ENCODE measurements at regions not wholly inside any gene's neighbourhood (a gene's known extent, or its start where the extent isn't known, plus 50 kb on each side); places are given as distances from the start of the nearest gene placed in this dataset.
A peak's percentile ranks its signal among the peaks of the same experiment; 100 is the strongest.

- peaks cover 99% of the 10 kb centered on the region for H3K4me1 ChIP-seq (ENCODE audit: insufficient read depth, low read length, poor library complexity, severe bottlenecking)
- no peaks in the 10 kb centered on the region for H4K20me1 ChIP-seq (ENCODE audit: insufficient read depth, low read length, poor library complexity, severe bottlenecking)
- no peaks in the 10 kb centered on the region for H3K9me3 ChIP-seq (ENCODE audit: insufficient read depth, low read depth, low read length)
- H3K4me2 ChIP-seq (ENCODE audit: low read depth, low read length, poor library complexity, severe bottlenecking): no peak overlapping the region
- no peak overlapping the region for H2AFZ ChIP-seq (ENCODE audit: low read length)
- H3K4me3 ChIP-seq (ENCODE audit: low read length, poor library complexity, severe bottlenecking): no peak overlapping the region
- no peaks in the 10 kb centered on the region for H3K27me3 ChIP-seq (ENCODE audit: insufficient read depth, low read length, poor library complexity, severe bottlenecking)
- H3K9me2 ChIP-seq (replicated peaks; ENCODE audit: low read depth, low read length): no peaks in the 10 kb centered on the region
- no peaks in the 10 kb centered on the region for H3K79me2 ChIP-seq (ENCODE audit: insufficient read depth, low read length)
- H3F3A ChIP-seq (ENCODE audit: low read depth): peaks cover 18% of the 10 kb centered on the region; the same call in 1 of the 2 replicates
- H3K36me3 ChIP-seq (ENCODE audit: insufficient read depth, low read length): no peaks in the 10 kb centered on the region
- peak overlapping the region; percentile 5 for H3K9ac ChIP-seq (ENCODE audit: low read depth, low read length, poor library complexity, severe bottlenecking)
- TF ChIP-seq, protein P1, sequence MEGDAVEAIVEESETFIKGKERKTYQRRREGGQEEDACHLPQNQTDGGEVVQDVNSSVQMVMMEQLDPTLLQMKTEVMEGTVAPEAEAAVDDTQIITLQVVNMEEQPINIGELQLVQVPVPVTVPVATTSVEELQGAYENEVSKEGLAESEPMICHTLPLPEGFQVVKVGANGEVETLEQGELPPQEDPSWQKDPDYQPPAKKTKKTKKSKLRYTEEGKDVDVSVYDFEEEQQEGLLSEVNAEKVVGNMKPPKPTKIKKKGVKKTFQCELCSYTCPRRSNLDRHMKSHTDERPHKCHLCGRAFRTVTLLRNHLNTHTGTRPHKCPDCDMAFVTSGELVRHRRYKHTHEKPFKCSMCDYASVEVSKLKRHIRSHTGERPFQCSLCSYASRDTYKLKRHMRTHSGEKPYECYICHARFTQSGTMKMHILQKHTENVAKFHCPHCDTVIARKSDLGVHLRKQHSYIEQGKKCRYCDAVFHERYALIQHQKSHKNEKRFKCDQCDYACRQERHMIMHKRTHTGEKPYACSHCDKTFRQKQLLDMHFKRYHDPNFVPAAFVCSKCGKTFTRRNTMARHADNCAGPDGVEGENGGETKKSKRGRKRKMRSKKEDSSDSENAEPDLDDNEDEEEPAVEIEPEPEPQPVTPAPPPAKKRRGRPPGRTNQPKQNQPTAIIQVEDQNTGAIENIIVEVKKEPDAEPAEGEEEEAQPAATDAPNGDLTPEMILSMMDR (conservative IDR thresholded peaks at IDR 0.05; ENCODE audit: low read length): no peak
- no peak for TF ChIP-seq EZH2phosphoT487 (IDR thresholded peaks at IDR 0.05; ENCODE audit: borderline replicate concordance)
Measured at GRCh38 chr11:128300785-128301184, 286.6 kb downstream of the ETS1 start.

- Histone ChIP-seq H3K9ac (ENCODE audit: low read depth, low read length, poor library complexity, severe bottlenecking) (peak overlapping the region; percentile 30), H3F3A (ENCODE audit: low read depth) (peaks cover 18% of the 10 kb centered on the region; the same call in 1 of the 2 replicates), H2AFZ (ENCODE audit: low read length) (peak overlapping the region; percentile 20; the same call in 1 of the 2 replicates), H3K9me3 (ENCODE audit: insufficient read depth, low read depth, low read length) (no peaks in the 10 kb centered on the region), H3K4me1 (ENCODE audit: insufficient read depth, low read length, poor library complexity, severe bottlenecking) (peaks cover 98% of the 10 kb centered on the region), H3K9me2 (replicated peaks; ENCODE audit: low read depth, low read length) (no peaks in the 10 kb centered on the region), H4K20me1 (ENCODE audit: insufficient read depth, low read length, poor library complexity, severe bottlenecking) (no peaks in the 10 kb centered on the region), H3K27me3 (ENCODE audit: insufficient read depth, low read length, poor library complexity, severe bottlenecking) (no peaks in the 10 kb centered on the region), H3K79me2 (ENCODE audit: insufficient read depth, low read length) (no peaks in the 10 kb centered on the region), H3K4me2 (ENCODE audit: low read depth, low read length, poor library complexity, severe bottlenecking) (peak overlapping the region; percentile 2), H3K4me3 (ENCODE audit: low read length, poor library complexity, severe bottlenecking) (no peak overlapping the region), H3K36me3 (ENCODE audit: insufficient read depth, low read length) (no peaks in the 10 kb centered on the region)
- no peak for TF ChIP-seq EZH2phosphoT487 (IDR thresholded peaks at IDR 0.05; ENCODE audit: borderline replicate concordance)
- TF ChIP-seq, protein P1 (conservative IDR thresholded peaks at IDR 0.05; ENCODE audit: low read length): no peak
Measured at GRCh38 chr11:128299132-128299726, 288.1 kb downstream of the ETS1 start.

DNA sequence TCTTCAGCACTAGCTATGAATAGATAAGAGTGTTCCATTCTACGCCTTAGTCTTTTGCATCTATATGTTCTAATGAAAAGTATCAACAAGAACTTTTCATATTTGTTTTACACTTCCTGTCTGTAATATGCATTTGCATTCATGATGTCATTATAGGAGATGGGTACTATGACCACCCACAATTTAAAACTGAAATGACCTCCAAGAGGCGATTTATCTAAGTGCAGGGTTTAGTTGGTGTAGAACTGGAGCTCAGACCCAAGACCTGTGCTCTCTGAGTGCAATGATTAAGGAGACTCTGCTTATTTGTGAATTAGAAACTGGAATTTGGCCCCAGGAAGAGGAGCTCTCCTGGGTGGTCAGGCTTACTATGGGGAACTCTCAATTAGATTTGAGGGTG is 289.1 kb downstream of the ETS1 start:
- TF ChIP-seq, protein P1 (conservative IDR thresholded peaks at IDR 0.05; ENCODE audit: low read length): no peak
- Histone ChIP-seq H2AFZ (ENCODE audit: low read length) (peak overlapping the region; percentile 53), H3K4me2 (ENCODE audit: low read depth, low read length, poor library complexity, severe bottlenecking) (peak overlapping the region; percentile 11), H3K4me1 (ENCODE audit: insufficient read depth, low read length, poor library complexity, severe bottlenecking) (peaks cover 91% of the 10 kb centered on the region), H4K20me1 (ENCODE audit: insufficient read depth, low read length, poor library complexity, severe bottlenecking) (no peaks in the 10 kb centered on the region), H3K9me3 (ENCODE audit: insufficient read depth, low read depth, low read length) (no peaks in the 10 kb centered on the region), H3K27me3 (ENCODE audit: insufficient read depth, low read length, poor library complexity, severe bottlenecking) (no peaks in the 10 kb centered on the region), H3K9ac (ENCODE audit: low read depth, low read length, poor library complexity, severe bottlenecking) (peak overlapping the region; percentile 30), H3F3A (ENCODE audit: low read depth) (peaks cover 10% of the 10 kb centered on the region; the same call in 1 of the 2 replicates), H3K79me2 (ENCODE audit: insufficient read depth, low read length) (no peaks in the 10 kb centered on the region), H3K4me3 (ENCODE audit: low read length, poor library complexity, severe bottlenecking) (no peak overlapping the region), H3K9me2 (replicated peaks; ENCODE audit: low read depth, low read length) (no peaks in the 10 kb centered on the region), H3K36me3 (ENCODE audit: insufficient read depth, low read length) (no peaks in the 10 kb centered on the region)
